HG03175 (cell line): ENCODE measurements at regions not wholly inside any gene's neighbourhood (a gene's known extent, or its start where the extent isn't known, plus 50 kb on each side); places are given as distances from the start of the nearest gene placed in this dataset.

Experiments used
- ATAC-seq: cut with Tn5 transposase; IDR thresholded peaks from one replicate; pipeline ENCODE4 v1.9.1; 2021; ENCODE audit warnings: mild to moderate bottlenecking, moderate library complexity; ENCODE audit not compliant: unreplicated experiment

- ATAC-seq, result no peak
Observed at GRCh38 chr3:124588794-124589193, 141.5 kb upstream of the UMPS start.

GRCh38 chr3:124591699-124592098 lies 138.6 kb upstream of the UMPS start:
- ATAC-seq, result no peak

GRCh38 chr3:124592658-124593441 lies 137.4 kb upstream of the UMPS start:
- ATAC-seq, result no peak

GRCh38 chr3:124593442-124593829 lies 136.8 kb upstream of the UMPS start:
- no peak for ATAC-seq

GRCh38 chr3:124594581-124594980 lies 135.7 kb upstream of the UMPS start:
- no peak for ATAC-seq

GRCh38 chr3:124597273-124597672 lies 133.0 kb upstream of the UMPS start:
- no peak for ATAC-seq

GRCh38 chr3:124597979-124598378 lies 132.3 kb upstream of the UMPS start:
- ATAC-seq, result no peak

GRCh38 chr3:124599147-124599765 lies 131.0 kb upstream of the UMPS start:
- ATAC-seq, result no peak

- ATAC-seq, result no peak
Observed at GRCh38 chr3:124599779-124600693, 130.2 kb upstream of the UMPS start.

GRCh38 chr3:124600765-124601164 lies 129.5 kb upstream of the UMPS start:
- no peak for ATAC-seq

GRCh38 chr3:124601190-124601589 lies 129.1 kb upstream of the UMPS start:
- ATAC-seq, result no peak

GRCh38 chr3:124602980-124603627 lies 127.1 kb upstream of the UMPS start:
- ATAC-seq, result no peak

- ATAC-seq, result no peak
Observed at GRCh38 chr3:124605781-124606579, 124.3 kb upstream of the UMPS start.

GRCh38 chr3:124607163-124607562 lies 123.1 kb upstream of the UMPS start:
- no peak for ATAC-seq

- no peak for ATAC-seq
Observed at GRCh38 chr3:124609402-124609801, 120.8 kb upstream of the UMPS start.

GRCh38 chr3:124610130-124610529 lies 120.1 kb upstream of the UMPS start:
- no peak for ATAC-seq

GRCh38 chr3:124611520-124611919 lies 118.7 kb upstream of the UMPS start:
- no peak for ATAC-seq

GRCh38 chr3:124615896-124616543 lies 114.2 kb upstream of the UMPS start:
- no peak for ATAC-seq

- ATAC-seq, result no peak
Observed at GRCh38 chr3:124617177-124617576, 113.1 kb upstream of the UMPS start.
